Neural progenitor cell (in vitro differentiated cells): ENCODE measurements at regions not wholly inside any gene's neighbourhood (a gene's known extent, or its start where the extent isn't known, plus 50 kb on each side); places are given as distances from the start of the nearest gene placed in this dataset.

Experiments used
- EZH2 ChIP-seq: fragments of 200-600 bp; sonication (generic); IDR thresholded peaks from 2 replicates; pipeline ENCODE4 v1.6.1; 2017; ENCODE audit warnings: antibody characterized with exemption, mild to moderate bottlenecking, moderate library complexity
- EZH2phosphoT487 ChIP-seq: fragments of 200-600 bp; sonication (generic); IDR thresholded peaks from 2 replicates; pipeline ENCODE4 v1.6.1; 2017; ENCODE audit warnings: antibody characterized with exemption
- TF ChIP-seq, protein P1 (sequence below): fragments of 200-600 bp; sonication (generic); IDR thresholded peaks from 2 replicates; pipeline ENCODE4 v1.5.1; 2017; ENCODE audit warnings: antibody characterized with exemption, mild to moderate bottlenecking

GRCh38 chr13:30121244-30121643 lies 186.1 kb downstream of the KATNAL1 start:
- TF ChIP-seq, protein P1, sequence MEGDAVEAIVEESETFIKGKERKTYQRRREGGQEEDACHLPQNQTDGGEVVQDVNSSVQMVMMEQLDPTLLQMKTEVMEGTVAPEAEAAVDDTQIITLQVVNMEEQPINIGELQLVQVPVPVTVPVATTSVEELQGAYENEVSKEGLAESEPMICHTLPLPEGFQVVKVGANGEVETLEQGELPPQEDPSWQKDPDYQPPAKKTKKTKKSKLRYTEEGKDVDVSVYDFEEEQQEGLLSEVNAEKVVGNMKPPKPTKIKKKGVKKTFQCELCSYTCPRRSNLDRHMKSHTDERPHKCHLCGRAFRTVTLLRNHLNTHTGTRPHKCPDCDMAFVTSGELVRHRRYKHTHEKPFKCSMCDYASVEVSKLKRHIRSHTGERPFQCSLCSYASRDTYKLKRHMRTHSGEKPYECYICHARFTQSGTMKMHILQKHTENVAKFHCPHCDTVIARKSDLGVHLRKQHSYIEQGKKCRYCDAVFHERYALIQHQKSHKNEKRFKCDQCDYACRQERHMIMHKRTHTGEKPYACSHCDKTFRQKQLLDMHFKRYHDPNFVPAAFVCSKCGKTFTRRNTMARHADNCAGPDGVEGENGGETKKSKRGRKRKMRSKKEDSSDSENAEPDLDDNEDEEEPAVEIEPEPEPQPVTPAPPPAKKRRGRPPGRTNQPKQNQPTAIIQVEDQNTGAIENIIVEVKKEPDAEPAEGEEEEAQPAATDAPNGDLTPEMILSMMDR = no peak
- TF ChIP-seq EZH2 (no peak), EZH2phosphoT487 (no peak)
